ENCODE measurements at regions not wholly inside any gene's neighbourhood (a gene's known extent, or its start where the extent isn't known, plus 50 kb on each side); places are given as distances from the start of the nearest gene placed in this dataset.

GRCh38 chr11:29217901-29218300 is 798.9 kb downstream of the KCNA4 start:
- no peak for TF ChIP-seq EZH2phosphoT487 (IDR thresholded peaks at IDR 0.05; ENCODE audit: insufficient read depth, low read depth)
- TF ChIP-seq EZH2 (IDR thresholded peaks at IDR 0.05; ENCODE audit: insufficient read depth, poor library complexity, severe bottlenecking), result no peak
